Left lung (tissue), 4 donors: ENCODE measurements at regions not wholly inside any gene's neighbourhood (a gene's known extent, or its start where the extent isn't known, plus 50 kb on each side); places are given as distances from the start of the nearest gene placed in this dataset.

Experiments used
- ATAC-seq: fragments of 200-7000 bp; cut with Tn5 transposase; one replicate; pipeline ENCODE4 v1.9.1; 2020; ENCODE audit warnings: moderate library complexity
- DNase-seq, 4 donors: peaks; one replicate each; pipeline ENCODE4 v3.0.0-alpha.2; 2013 to 2020
- H3K27ac ChIP-seq, 2 donors: fragments of 200-600 bp; sonication (generic) in 1 of 2; one replicate each; pipeline versions ENCODE4 v1.5.0 to v1.8.0; 2020 to 2021
- H3K27me3 ChIP-seq, 2 donors: fragments of 200-600 bp; sonication (generic) in 1 of 2; one replicate each; pipeline versions ENCODE4 v1.5.0 to v1.8.0; 2020 to 2021
- H3K36me3 ChIP-seq, 2 donors: fragments of 200-600 bp; sonication (generic) in 1 of 2; one replicate each; pipeline versions ENCODE4 v1.5.0 to v1.8.0; 2020 to 2021
- H3K4me1 ChIP-seq, 2 donors: fragments of 200-600 bp; one replicate each; pipeline ENCODE4 v1.8.0; 2021
- H3K4me3 ChIP-seq, 2 donors: fragments of 200-600 bp; sonication (generic) in 1 of 2; one replicate each; pipeline versions ENCODE4 v1.5.0 to v1.8.0; 2020 to 2021; ENCODE audit warnings: mild to moderate bottlenecking in 1 of 2
- H3K9me3 ChIP-seq, 2 donors: fragments of 200-600 bp; sonication (generic) in 1 of 2; one replicate each; pipeline versions ENCODE4 v1.5.0 to v1.8.0; 2020 to 2021
- CTCF ChIP-seq, 2 donors: fragments of 200-600 bp; sonication (generic) in 1 of 2; IDR thresholded peaks; one replicate each; pipeline versions ENCODE4 v1.5.0 to v1.8.0; 2021; ENCODE audit warnings: antibody characterized with exemption in 2 of 2
- intact Hi-C, 2 donors: fragments of 100-400 bp; cut with DNase I; formaldehyde crosslinking; loops; one replicate each; pipeline versions ENCODE4 v1.11.2 to v1.14.2; 2022
- donor health status: DM: no; HTN: yes; CAD: no.
- donor health status: DM: no; HTN: no; CAD: no.

DNA sequence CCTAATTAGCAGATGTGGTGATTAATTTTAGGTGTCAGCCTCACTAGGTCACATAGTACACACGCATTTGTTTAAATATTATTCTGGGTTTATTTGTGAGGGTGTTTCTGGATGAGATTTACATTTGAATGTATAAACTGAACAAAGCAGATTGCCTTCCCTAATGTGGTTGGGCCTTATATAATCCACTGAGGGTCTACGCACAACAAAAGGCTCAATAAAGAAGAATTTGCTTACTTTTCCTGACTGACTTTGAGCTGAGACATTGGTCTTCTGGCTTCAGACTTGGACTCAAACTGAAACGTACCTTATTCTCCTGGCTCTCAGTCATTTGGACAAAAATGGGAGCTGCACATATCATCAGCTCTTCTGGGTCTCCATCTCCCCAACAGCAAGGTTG is 1132.3 kb upstream of the FLRT2 start:
- intact Hi-C loops: no loop called here
- Histone ChIP-seq H3K4me3 (no peak overlapping the region), H3K36me3 (no peaks in the 10 kb centered on the region), H3K27ac (no peak overlapping the region), H3K4me1 (no peaks in the 10 kb centered on the region), H3K9me3 (peaks cover 0 to 21% of the 10 kb centered on the region in 2 donors), H3K27me3 (no peaks in the 10 kb centered on the region)
- no peak for TF ChIP-seq CTCF (IDR thresholded peaks at IDR 0.05)
- no peak for DNase-seq
- no peak for ATAC-seq

- no peak overlapping the region for H3K4me3 ChIP-seq
- TF ChIP-seq CTCF (IDR thresholded peaks at IDR 0.05): no peak
- H3K36me3 ChIP-seq: no peaks in the 10 kb centered on the region
- ATAC-seq (no peak), DNase-seq (peak in 1 of 4 donors; percentile 68)
- H3K27ac ChIP-seq: no peak overlapping the region
- intact Hi-C loops: no loop called here
- peaks cover 0 to 23% of the 10 kb centered on the region in 2 donors for H3K9me3 ChIP-seq
- H3K4me1 ChIP-seq: no peaks in the 10 kb centered on the region
- no peaks in the 10 kb centered on the region for H3K27me3 ChIP-seq
Observed at GRCh38 chr14:84399296-84399910, 1130.5 kb upstream of the FLRT2 start.

DNA sequence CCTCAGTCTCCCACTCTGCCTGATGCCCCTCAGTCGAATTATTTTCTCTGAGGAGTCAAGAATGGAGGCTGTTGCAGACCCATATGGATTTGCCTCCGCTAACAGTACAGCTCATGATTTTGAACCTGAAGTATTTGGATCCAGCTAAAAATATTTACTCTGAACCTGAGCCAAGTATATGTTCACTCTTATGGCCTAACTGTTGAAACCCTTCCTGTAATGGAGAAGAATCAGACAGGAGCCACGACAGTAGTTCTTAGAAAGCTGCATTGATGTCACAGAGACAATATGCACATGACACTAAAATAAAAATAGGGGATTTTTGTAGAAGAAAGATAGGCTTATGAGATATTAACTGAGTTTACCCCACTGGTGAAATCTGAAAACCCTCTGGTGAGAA is 1128.3 kb upstream of the FLRT2 start:
- H3K27me3 ChIP-seq: no peaks in the 10 kb centered on the region
- no peak for DNase-seq
- H3K9me3 ChIP-seq: peaks cover 0 to 23% of the 10 kb centered on the region in 2 donors
- ATAC-seq: no peak
- TF ChIP-seq CTCF (IDR thresholded peaks at IDR 0.05): no peak
- intact Hi-C loops: no loop called here
- H3K36me3 ChIP-seq: no peaks in the 10 kb centered on the region
- H3K4me1 ChIP-seq: no peaks in the 10 kb centered on the region
- H3K4me3 ChIP-seq: no peak overlapping the region
- H3K27ac ChIP-seq: no peak overlapping the region

DNA sequence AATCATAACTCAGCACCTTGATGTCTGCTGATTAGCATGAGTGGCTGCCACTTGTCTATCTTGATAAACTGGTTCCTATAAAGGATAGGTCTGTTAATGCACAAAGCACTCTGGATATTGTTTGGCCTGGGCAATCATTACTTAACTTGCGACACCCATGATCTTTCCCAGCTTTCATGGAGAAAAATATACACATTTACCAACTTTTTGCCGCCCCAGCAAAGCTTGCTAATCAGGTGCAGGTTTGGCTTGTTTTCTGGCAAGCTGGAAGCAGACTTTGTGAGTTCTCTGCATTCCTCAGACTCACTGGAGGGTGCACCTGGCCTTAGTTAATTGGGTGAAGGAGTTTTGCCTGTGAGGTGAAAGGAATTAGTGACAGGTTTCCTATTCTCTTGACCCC is 1126.4 kb upstream of the FLRT2 start:
- no peak for TF ChIP-seq CTCF (IDR thresholded peaks at IDR 0.05)
- Histone ChIP-seq H3K4me3 (no peak overlapping the region), H3K4me1 (no peaks in the 10 kb centered on the region), H3K27me3 (no peaks in the 10 kb centered on the region), H3K27ac (no peak overlapping the region), H3K36me3 (no peaks in the 10 kb centered on the region), H3K9me3 (peaks cover 0 to 20% of the 10 kb centered on the region in 2 donors)
- peak; percentile 83 for ATAC-seq
- intact Hi-C loops: no loop called here
- peak in 2 of 4 donors; percentile 8 to 69 for DNase-seq

DNA sequence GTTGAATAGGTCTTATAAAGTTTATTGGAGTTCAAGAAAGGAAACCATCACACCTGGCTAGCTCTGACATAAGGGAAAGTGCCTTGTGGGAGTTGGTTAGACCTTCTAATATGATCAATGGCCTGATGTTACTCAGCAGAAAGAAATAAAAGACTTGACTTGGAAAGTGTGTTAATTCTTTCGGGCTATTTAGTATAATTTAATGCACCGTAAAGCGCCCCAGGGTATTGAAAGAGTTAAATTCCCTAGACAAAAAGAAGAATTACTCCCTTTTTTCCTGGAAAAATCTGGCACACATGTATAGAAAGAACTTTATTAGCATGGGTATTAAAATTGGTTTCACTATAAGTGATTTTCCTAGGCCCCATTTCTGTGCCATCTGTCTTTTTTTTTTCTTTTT is 1125.7 kb upstream of the FLRT2 start:
- intact Hi-C loops: no loop called here
- Histone ChIP-seq H3K9me3 (peaks cover 0 to 17% of the 10 kb centered on the region in 2 donors), H3K36me3 (no peaks in the 10 kb centered on the region), H3K27me3 (no peaks in the 10 kb centered on the region), H3K4me1 (no peaks in the 10 kb centered on the region), H3K27ac (no peak overlapping the region), H3K4me3 (no peak overlapping the region)
- DNase-seq: no peak
- no peak for ATAC-seq
- no peak for TF ChIP-seq CTCF (IDR thresholded peaks at IDR 0.05)
